H9 (cell line): ENCODE measurements at regions not wholly inside any gene's neighbourhood (a gene's known extent, or its start where the extent isn't known, plus 50 kb on each side); places are given as distances from the start of the nearest gene placed in this dataset.

ENCODE experiments used
- DNase-seq: peaks from one replicate; pipeline ENCODE4 v3.0.0-alpha.2; 2017
- H2AFZ ChIP-seq: one replicate; pipeline ENCODE4 v1.6.1; 2013; ENCODE audit warnings: mild to moderate bottlenecking, low read length, control low read depth, moderate library complexity
- H2AK5ac ChIP-seq: 2 replicates; pipeline ENCODE4 v1.6.1; 2013; ENCODE audit warnings: low read length, control low read depth, mixed read lengths; ENCODE audit not compliant: insufficient read length
- H2BK120ac ChIP-seq: one replicate; pipeline ENCODE4 v1.6.1; 2013; ENCODE audit warnings: low read depth, mild to moderate bottlenecking, low read length, control low read depth, inconsistent platforms; ENCODE audit not compliant: poor library complexity, severe bottlenecking
- H2BK12ac ChIP-seq: 2 replicates; pipeline ENCODE4 v1.6.1; 2013; ENCODE audit warnings: low read length, control low read depth, mixed read lengths, low read depth; ENCODE audit not compliant: insufficient read length
- H2BK15ac ChIP-seq: 2 replicates; pipeline ENCODE4 v1.6.1; 2013; ENCODE audit warnings: low read depth, low read length, control low read depth
- H2BK20ac ChIP-seq: one replicate; pipeline ENCODE4 v1.6.1; 2013; ENCODE audit warnings: low read depth, mild to moderate bottlenecking, low read length, control low read depth, inconsistent platforms; ENCODE audit not compliant: poor library complexity, severe bottlenecking
- H2BK5ac ChIP-seq: 2 replicates; pipeline ENCODE4 v1.6.1; 2013; ENCODE audit warnings: low read length, control low read depth, mixed read lengths; ENCODE audit not compliant: insufficient read length
- H3K14ac ChIP-seq: 2 replicates; pipeline ENCODE4 v1.6.1; 2013; ENCODE audit warnings: low read length, control low read depth; ENCODE audit not compliant: insufficient read depth
- H3K18ac ChIP-seq: 2 replicates; pipeline ENCODE4 v1.6.1; 2013; ENCODE audit warnings: low read depth, mild to moderate bottlenecking, mixed read lengths, low read length, control low read depth; ENCODE audit not compliant: insufficient read length
- H3K23ac ChIP-seq: 2 replicates; pipeline ENCODE4 v1.6.1; 2013; ENCODE audit warnings: low read length, control low read depth, mixed read lengths, low read depth; ENCODE audit not compliant: insufficient read length
- H3K23me2 ChIP-seq: 2 replicates; pipeline ENCODE4 v1.6.1; 2013; ENCODE audit warnings: low read depth, mild to moderate bottlenecking, mixed read lengths, low read length, control low read depth; ENCODE audit not compliant: insufficient read length, poor library complexity, severe bottlenecking
- H3K27ac ChIP-seq: 2 replicates; pipeline ENCODE4 v1.5.1; 2013; ENCODE audit warnings: low read length, control low read depth, mixed read lengths, low read depth; ENCODE audit not compliant: insufficient read length
- H3K27me3 ChIP-seq: 2 replicates; pipeline ENCODE4 v1.6.1; 2013; ENCODE audit warnings: low read length, control low read depth, inconsistent platforms; ENCODE audit not compliant: insufficient read depth
- H3K4ac ChIP-seq: 2 replicates; pipeline ENCODE4 v1.6.1; 2013; ENCODE audit warnings: low read depth, mild to moderate bottlenecking, control low read depth, inconsistent platforms, low read length, moderate library complexity
- H3K4me1 ChIP-seq: 2 replicates; pipeline ENCODE4 v1.6.1; 2013; ENCODE audit warnings: low read length, control low read depth, inconsistent platforms; ENCODE audit not compliant: insufficient read depth
- H3K4me2 ChIP-seq: 2 replicates; pipeline ENCODE4 v1.6.1; 2013; ENCODE audit warnings: low read length, control low read depth, mixed read lengths; ENCODE audit not compliant: insufficient read length, insufficient read depth
- H3K56ac ChIP-seq: 2 replicates; pipeline ENCODE4 v1.6.1; 2013; ENCODE audit warnings: low read depth, mild to moderate bottlenecking, mixed read lengths, low read length, control low read depth; ENCODE audit not compliant: insufficient read length
- H3K79me1 ChIP-seq: 2 replicates; pipeline ENCODE4 v1.6.1; 2013; ENCODE audit warnings: low read depth, mild to moderate bottlenecking, moderate library complexity, low read length, control low read depth, inconsistent platforms; ENCODE audit not compliant: insufficient read depth, poor library complexity, severe bottlenecking
- H3K79me2 ChIP-seq: 2 replicates; pipeline ENCODE4 v1.6.1; 2013; ENCODE audit warnings: low read length, control low read depth, inconsistent platforms; ENCODE audit not compliant: insufficient read depth
- H3K9ac ChIP-seq: 2 replicates; pipeline ENCODE4 v1.6.1; 2013; ENCODE audit warnings: low read length, control low read depth, mixed read lengths; ENCODE audit not compliant: insufficient read length; ENCODE audit errors: extremely low read depth
- H3K9me3 ChIP-seq: one replicate; pipeline ENCODE4 v1.6.1; 2013; ENCODE audit warnings: low read depth, low read length, inconsistent platforms; ENCODE audit not compliant: control insufficient read depth
- H3T11ph ChIP-seq: one replicate; pipeline ENCODE4 v1.6.1; 2013; ENCODE audit warnings: mild to moderate bottlenecking, low read length, control low read depth, inconsistent platforms
- H4K20me1 ChIP-seq: one replicate; pipeline ENCODE4 v1.6.1; 2013; ENCODE audit not compliant: control insufficient read depth, insufficient read length, insufficient read depth
- H4K5ac ChIP-seq: 2 replicates; pipeline ENCODE4 v1.6.1; 2013; ENCODE audit warnings: low read depth, mild to moderate bottlenecking, mixed read lengths, low read length, control low read depth; ENCODE audit not compliant: insufficient read length
- H4K8ac ChIP-seq: replicated peaks from 2 replicates; pipeline ENCODE4 v1.6.1; 2013; ENCODE audit warnings: low read length, control low read depth, mixed read lengths, low read depth; ENCODE audit not compliant: insufficient read length
- H4K91ac ChIP-seq: 2 replicates; pipeline ENCODE4 v1.6.1; 2013; ENCODE audit warnings: low read depth, mild to moderate bottlenecking, moderate library complexity, mixed read lengths, low read length, control low read depth; ENCODE audit not compliant: insufficient read length
- H3K27ac Mint-ChIP-seq, 3 experiments: 2 replicates in 2 of 3; 3 replicates in 1 of 3; pipeline ENCODE4 v1.8.0; 2020 to 2021; ENCODE audit warnings: mixed read lengths in 3 of 3, mild to moderate bottlenecking in 1 of 3, moderate library complexity in 1 of 3
- H3K27me3 Mint-ChIP-seq: 2 replicates; pipeline ENCODE4 v1.8.0; 2021; ENCODE audit warnings: low read depth, mild to moderate bottlenecking, moderate library complexity, mixed read lengths
- H3K36me3 Mint-ChIP-seq, 3 experiments: 2 replicates in 2 of 3; 3 replicates in 1 of 3; pipeline ENCODE4 v1.8.0; 2020 to 2021; ENCODE audit warnings: low read depth in 3 of 3, mixed read lengths in 3 of 3; ENCODE audit not compliant: insufficient read depth in 1 of 3
- H3K4me1 Mint-ChIP-seq, 2 experiments: 2 replicates each; pipeline ENCODE4 v1.8.0; 2020; ENCODE audit warnings: mixed read lengths in 2 of 2
- H3K4me3 Mint-ChIP-seq, 2 experiments: 2 replicates in 1 of 2; 3 replicates in 1 of 2; pipeline ENCODE4 v1.8.0; 2020 to 2021; ENCODE audit warnings: mild to moderate bottlenecking in 2 of 2, mixed read lengths in 2 of 2, moderate library complexity in 1 of 2
- H3K9me3 Mint-ChIP-seq, 2 experiments: 2 replicates in 1 of 2; 3 replicates in 1 of 2; pipeline ENCODE4 v1.8.0; 2020; ENCODE audit warnings: mild to moderate bottlenecking in 2 of 2, mixed read lengths in 2 of 2, moderate library complexity in 1 of 2
- CTCF ChIP-seq: fragments of 200-600 bp; sonication (generic); conservative IDR thresholded peaks from 3 replicates; pipeline ENCODE4 v1.8.0; 2021; ENCODE audit warnings: antibody characterized with exemption, mild to moderate bottlenecking
- WGBS: extraction: QIAGEN DNeasy Blood & Tissue Kit; methylation state at CpG from one replicate; pipeline ENCODE4 v1.1.7; 2013; ENCODE audit warnings: missing lambda C conversion rate, low lambda C conversion rate, mixed read lengths; ENCODE audit not compliant: insufficient read length; ENCODE audit errors: extremely low coverage; 5-methylcytosine and 5-hydroxymethylcytosine counted together

GRCh38 chr4:99710681-99711345 lies 53.2 kb upstream of the C4orf54 start:
- Histone ChIP-seq H3K9ac (no peak overlapping the region), H3K4me2 (no peak overlapping the region), H3K79me1 (no peaks in the 10 kb centered on the region), H3K23me2 (no peaks in the 10 kb centered on the region), H2BK12ac (no peak overlapping the region), H3T11ph (no peak overlapping the region), H2BK15ac (no peak overlapping the region), H3K4ac (no peak overlapping the region), H3K56ac (no peak overlapping the region), H3K79me2 (no peaks in the 10 kb centered on the region), H2BK5ac (no peak overlapping the region), H4K8ac (no peak overlapping the region), H2AK5ac (no peak overlapping the region), H3K18ac (no peak overlapping the region), H3K23ac (no peak overlapping the region), H3K14ac (no peak overlapping the region), H2BK20ac (no peak overlapping the region), H2BK120ac (no peak overlapping the region), H3K4me1 (no peaks in the 10 kb centered on the region), H2AFZ (no peak overlapping the region), H4K5ac (no peak overlapping the region), H3K27ac (no peak overlapping the region), H3K9me3 (no peaks in the 10 kb centered on the region), H4K91ac (no peak overlapping the region), H3K27me3 (no peaks in the 10 kb centered on the region), H4K20me1 (no peaks in the 10 kb centered on the region)
- Mint-ChIP-seq H3K27ac (no peak overlapping the region), H3K4me3 (no peak overlapping the region), H3K36me3 (no peaks in the 10 kb centered on the region), H3K27me3 (no peaks in the 10 kb centered on the region), H3K4me1 (peaks cover 0 to 6% of the 10 kb centered on the region in 2 experiments; a peak in 1 of 4 replicates), H3K9me3 (no peaks in the 10 kb centered on the region)
- no CpG with 5 or more reads among the region's 1 CpG for WGBS
- no peak for TF ChIP-seq CTCF
- no peak for DNase-seq
